ENCODE measurements at regions not wholly inside any gene's neighbourhood (a gene's known extent, or its start where the extent isn't known, plus 50 kb on each side); places are given as distances from the start of the nearest gene placed in this dataset.

- TF ChIP-seq, protein P1, sequence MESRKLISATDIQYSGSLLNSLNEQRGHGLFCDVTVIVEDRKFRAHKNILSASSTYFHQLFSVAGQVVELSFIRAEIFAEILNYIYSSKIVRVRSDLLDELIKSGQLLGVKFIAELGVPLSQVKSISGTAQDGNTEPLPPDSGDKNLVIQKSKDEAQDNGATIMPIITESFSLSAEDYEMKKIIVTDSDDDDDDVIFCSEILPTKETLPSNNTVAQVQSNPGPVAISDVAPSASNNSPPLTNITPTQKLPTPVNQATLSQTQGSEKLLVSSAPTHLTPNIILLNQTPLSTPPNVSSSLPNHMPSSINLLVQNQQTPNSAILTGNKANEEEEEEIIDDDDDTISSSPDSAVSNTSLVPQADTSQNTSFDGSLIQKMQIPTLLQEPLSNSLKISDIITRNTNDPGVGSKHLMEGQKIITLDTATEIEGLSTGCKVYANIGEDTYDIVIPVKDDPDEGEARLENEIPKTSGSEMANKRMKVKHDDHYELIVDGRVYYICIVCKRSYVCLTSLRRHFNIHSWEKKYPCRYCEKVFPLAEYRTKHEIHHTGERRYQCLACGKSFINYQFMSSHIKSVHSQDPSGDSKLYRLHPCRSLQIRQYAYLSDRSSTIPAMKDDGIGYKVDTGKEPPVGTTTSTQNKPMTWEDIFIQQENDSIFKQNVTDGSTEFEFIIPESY (IDR thresholded peaks at IDR 0.05) = no peak
- TF ChIP-seq CTCF (IDR thresholded peaks at IDR 0.05; ENCODE audit: low read depth, low read length, missing input control) (no peak), JUND (IDR thresholded peaks at IDR 0.05) (no peak), EGR1 (IDR thresholded peaks at IDR 0.05; ENCODE audit: low read depth in 2 of 2) (no peak), TAF1 (conservative IDR thresholded peaks at IDR 0.05) (no peak), YY1 (IDR thresholded peaks at IDR 0.05) (no peak), FOXA2 (IDR thresholded peaks at IDR 0.05) (no peak)
- TF ChIP-seq, protein P2, sequence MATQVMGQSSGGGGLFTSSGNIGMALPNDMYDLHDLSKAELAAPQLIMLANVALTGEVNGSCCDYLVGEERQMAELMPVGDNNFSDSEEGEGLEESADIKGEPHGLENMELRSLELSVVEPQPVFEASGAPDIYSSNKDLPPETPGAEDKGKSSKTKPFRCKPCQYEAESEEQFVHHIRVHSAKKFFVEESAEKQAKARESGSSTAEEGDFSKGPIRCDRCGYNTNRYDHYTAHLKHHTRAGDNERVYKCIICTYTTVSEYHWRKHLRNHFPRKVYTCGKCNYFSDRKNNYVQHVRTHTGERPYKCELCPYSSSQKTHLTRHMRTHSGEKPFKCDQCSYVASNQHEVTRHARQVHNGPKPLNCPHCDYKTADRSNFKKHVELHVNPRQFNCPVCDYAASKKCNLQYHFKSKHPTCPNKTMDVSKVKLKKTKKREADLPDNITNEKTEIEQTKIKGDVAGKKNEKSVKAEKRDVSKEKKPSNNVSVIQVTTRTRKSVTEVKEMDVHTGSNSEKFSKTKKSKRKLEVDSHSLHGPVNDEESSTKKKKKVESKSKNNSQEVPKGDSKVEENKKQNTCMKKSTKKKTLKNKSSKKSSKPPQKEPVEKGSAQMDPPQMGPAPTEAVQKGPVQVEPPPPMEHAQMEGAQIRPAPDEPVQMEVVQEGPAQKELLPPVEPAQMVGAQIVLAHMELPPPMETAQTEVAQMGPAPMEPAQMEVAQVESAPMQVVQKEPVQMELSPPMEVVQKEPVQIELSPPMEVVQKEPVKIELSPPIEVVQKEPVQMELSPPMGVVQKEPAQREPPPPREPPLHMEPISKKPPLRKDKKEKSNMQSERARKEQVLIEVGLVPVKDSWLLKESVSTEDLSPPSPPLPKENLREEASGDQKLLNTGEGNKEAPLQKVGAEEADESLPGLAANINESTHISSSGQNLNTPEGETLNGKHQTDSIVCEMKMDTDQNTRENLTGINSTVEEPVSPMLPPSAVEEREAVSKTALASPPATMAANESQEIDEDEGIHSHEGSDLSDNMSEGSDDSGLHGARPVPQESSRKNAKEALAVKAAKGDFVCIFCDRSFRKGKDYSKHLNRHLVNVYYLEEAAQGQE (IDR thresholded peaks at IDR 0.05) = no peak
Observed at GRCh38 chr4:163610648-163611047, 116.2 kb downstream of the TMA16 start.

All from liver (tissue), 3 donors.